DMS153 (cell line): ENCODE measurements at regions not wholly inside any gene's neighbourhood (a gene's known extent, or its start where the extent isn't known, plus 50 kb on each side); places are given as distances from the start of the nearest gene placed in this dataset.
"Not testable (repeated sequence)": the region's sequence is repeated elsewhere in the genome, so short reads cannot be mapped to it uniquely, and the experiment has no call there.

ENCODE experiments used
- DNase-seq: peaks from one replicate; lab custom pipeline; 2025; lab: John Stamatoyannopoulos, UW

DNA sequence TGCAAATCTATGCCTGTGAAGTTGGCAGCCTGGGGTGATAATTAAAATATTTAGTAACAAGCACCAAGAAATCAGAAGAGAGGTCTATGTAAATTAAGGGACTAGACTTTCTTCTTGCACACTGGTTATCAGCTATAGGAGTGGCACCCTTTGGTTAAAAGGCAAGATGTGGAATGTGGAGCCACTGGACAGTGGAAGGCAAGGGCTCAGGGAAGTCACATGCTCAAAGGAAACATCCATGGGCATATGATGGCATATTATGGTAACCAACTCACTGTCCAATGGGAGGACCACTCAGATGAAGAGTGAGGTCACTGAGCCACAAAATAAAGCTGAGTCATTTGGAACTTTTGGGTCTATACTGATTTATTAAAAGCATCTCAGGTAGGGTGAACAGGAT, 165.6 kb upstream of the PRICKLE2 start:
- no peak for DNase-seq

DNA sequence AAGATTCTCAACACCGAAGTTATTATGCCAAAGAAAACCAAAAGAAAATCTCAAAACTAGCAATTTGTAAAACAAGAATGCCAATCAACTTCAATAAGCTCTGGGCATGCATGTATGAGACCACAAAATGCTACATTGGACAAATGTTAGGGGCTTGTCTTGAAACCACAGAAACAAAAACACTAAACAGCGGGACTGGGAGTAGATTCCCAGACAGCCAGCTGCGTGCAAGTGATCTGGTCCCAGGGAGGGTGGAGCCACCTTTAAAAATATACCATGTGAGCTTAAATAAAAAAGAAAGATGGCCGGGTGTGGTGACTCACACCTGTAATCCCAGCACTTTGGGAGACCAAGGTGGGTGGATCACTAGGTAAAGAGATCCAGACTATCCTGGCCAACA, 163.6 kb upstream of the PRICKLE2 start:
- no peak for DNase-seq

- no peak for DNase-seq
These were observed 162.4 kb upstream of the PRICKLE2 start for GRCh38 chr3:64387688-64388087.

DNA sequence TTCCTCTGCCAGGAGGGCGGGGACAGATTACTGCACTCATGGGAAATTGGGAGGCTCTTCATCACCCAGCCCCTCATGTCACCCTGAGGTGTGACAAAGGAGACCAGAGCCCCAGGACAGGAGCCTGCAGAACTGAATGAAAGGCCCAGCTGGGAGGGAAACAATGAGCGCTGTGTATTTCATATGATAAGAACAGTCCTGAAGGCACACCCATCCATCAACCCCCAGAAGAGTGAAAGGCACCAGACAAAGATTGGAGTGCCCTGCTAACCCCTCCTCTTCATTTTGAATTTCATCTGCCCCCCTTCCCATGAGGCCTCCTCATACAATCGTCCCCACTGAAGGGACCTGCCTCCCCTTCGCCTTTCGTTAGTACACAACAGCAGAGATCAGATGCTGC, 160.0 kb upstream of the PRICKLE2 start:
- DNase-seq, result no peak

- no peak for DNase-seq
These were observed 159.3 kb upstream of the PRICKLE2 start for GRCh38 chr3:64384561-64384960.

GRCh38 chr3:64382153-64382552, 156.9 kb upstream of the PRICKLE2 start:
- DNase-seq, result no peak

- no peak for DNase-seq
These were observed 156.1 kb upstream of the PRICKLE2 start for GRCh38 chr3:64381367-64381766.

DNA sequence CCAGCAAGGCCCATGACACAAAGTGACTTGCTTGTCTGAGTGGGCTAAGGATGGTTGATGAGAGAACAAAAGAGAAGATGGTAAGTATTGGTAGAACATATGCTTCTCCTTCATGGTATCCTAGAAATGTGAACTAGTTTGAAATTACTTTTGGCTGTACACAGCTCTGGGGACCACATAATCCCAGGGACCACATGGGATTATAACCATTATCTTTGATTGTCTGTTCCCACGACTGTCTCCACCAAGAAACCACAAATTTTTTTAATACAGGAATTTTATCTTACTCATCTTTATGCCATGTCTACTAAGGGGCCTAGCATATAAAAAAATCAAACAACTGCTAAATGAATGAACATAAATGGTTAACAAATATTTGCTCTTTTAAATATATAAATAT, 155.3 kb upstream of the PRICKLE2 start:
- no peak for DNase-seq

- DNase-seq, result no peak
These were observed 154.0 kb upstream of the PRICKLE2 start for GRCh38 chr3:64379221-64379620.

GRCh38 chr3:64377942-64378341, 152.7 kb upstream of the PRICKLE2 start:
- no peak for DNase-seq

GRCh38 chr3:64375737-64376136, 150.5 kb upstream of the PRICKLE2 start:
- no peak for DNase-seq

GRCh38 chr3:64369390-64369789, 144.1 kb upstream of the PRICKLE2 start:
- DNase-seq, result no peak

DNA sequence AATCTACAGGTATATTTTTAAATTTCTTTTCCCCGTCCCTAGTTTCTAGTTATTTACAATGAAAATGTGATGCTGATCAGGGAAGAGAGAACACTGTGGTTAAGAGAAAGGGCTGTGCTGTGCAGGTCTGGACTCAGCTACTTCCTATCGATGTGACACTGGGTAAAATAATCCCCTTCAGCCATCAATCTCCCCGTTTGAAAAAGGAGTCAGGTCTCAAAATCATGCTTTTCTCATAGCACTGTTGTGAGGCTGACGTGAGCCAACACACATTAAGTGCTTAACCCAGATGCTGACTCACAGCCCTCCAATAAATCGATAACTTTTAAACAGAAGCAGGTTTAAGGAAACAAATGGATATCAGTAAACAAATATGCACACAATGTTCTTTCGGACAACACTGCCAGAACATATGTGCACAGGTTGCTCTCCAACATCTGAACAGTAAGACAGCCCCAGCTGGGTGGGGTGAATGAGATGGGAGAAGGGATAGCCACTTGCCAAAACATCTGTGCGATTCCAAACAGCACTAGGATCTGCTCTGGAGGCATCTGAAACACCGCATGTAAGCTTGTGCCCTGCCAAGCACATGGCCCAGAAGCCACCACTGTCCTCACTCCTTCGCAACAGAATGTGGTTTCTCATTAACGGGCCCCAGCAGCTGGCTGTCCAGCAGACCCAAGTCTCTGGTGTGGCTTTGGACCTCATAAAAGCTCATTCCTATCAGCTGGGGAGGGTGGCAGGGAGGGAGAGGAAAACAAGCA, 143.2 kb upstream of the PRICKLE2 start:
- no peak for DNase-seq

DNA sequence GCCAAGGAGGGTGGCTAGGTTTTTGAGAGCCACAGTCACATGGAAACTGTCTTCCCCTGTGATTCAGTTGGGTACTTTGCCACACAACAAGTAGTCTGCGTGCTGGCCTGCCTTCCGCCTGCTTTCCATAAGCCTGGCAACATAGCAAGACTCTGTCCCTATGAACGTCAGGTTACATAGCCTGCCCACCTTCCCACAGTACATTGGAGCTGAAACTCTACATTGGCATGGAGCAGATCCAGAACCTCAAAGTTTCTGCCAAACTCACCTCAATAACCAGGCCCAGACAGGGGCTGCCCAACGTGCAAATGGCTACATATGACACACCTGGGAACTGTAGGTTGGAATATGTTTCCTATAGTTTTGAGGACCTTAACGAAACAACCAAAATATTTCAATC, 140.6 kb upstream of the PRICKLE2 start:
- DNase-seq, result no peak

GRCh38 chr3:64363842-64364241, 138.6 kb upstream of the PRICKLE2 start:
- no peak for DNase-seq

GRCh38 chr3:64361962-64362735, 136.9 kb upstream of the PRICKLE2 start:
- DNase-seq, result no peak

- not testable (repeated sequence) for DNase-seq
These were observed 135.8 kb upstream of the PRICKLE2 start for GRCh38 chr3:64361036-64361435.

DNA sequence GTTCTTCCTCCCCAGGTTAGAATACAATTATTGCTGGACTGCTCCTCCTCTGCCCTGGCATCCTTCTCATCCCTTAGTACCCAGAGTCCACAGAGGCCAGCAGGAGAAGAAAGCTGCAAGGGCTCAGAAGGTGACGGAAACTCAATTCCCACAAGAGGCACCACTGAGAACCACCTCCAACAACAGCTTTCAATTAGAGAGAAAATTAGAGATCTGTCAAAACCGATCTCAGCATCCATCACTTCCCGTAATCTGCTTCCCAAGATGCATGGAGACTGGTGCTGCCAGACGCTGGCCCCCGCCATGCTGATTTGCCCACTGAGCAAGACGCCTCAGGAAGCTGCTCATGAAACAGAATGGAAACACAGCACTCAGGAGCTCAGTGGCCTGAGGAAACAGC, 135.0 kb upstream of the PRICKLE2 start:
- DNase-seq, result no peak

GRCh38 chr3:64359735-64360134, 134.5 kb upstream of the PRICKLE2 start:
- DNase-seq, result no peak

DNA sequence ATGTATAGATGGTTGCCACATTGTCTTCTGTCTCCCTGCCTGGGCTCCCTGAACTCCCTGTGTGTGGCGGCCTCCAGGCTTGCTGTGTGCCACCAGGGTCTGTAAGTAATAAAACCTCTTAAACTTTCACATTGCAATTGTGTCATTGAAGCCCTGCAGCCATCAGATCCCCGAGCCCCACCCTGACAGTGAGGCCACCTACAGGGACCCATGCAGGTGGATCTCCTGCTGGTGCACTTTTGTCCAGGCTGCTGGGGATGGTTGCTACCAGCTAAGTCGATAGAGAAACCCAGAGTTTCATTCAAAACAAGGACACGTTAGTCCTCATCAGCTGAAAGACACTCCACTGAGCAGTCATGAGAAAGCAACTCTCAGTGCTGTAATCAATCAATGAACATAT, 133.6 kb upstream of the PRICKLE2 start:
- DNase-seq, result no peak

DNA sequence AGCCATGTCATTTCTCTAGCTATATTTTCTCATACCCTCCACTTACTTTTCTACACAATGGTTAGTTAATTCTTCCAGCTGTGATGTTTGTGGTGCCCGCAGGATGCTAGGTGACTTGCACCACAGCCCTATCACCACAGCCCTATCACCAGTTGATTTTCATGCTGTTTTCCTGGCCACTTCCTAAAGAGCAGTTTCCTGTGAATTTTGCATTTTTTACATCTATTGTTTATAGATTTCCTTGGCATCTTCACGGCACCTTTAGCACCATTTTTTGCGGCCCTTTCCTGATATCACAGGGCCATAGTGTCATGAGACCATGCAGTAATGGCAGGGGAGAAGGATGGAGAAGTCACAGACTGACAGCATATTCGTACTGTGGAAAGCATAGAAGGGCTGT, 132.9 kb upstream of the PRICKLE2 start:
- no peak for DNase-seq

- DNase-seq, result no peak
These were observed 132.2 kb upstream of the PRICKLE2 start for GRCh38 chr3:64357481-64357880.

DNA sequence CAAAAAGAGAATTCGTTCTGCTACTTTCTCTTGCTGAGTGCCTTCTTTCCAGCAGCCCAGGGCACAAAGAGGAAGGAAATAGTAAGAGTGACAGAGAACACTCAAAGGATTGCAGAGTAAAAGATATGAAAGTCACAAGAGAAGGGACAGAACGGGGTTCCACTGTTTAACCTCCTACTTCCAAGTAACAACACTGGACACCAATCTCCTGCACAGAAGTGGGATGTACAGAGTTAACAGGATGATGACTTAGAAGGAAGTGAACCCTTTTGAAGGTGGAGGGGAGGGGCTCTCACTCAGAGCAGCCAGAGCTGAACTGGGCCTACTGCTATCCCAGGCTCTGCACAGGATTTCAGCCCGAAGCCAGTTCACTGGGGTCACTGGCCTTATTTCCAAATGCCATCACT, 130.1 kb upstream of the PRICKLE2 start:
- no peak for DNase-seq

DNA sequence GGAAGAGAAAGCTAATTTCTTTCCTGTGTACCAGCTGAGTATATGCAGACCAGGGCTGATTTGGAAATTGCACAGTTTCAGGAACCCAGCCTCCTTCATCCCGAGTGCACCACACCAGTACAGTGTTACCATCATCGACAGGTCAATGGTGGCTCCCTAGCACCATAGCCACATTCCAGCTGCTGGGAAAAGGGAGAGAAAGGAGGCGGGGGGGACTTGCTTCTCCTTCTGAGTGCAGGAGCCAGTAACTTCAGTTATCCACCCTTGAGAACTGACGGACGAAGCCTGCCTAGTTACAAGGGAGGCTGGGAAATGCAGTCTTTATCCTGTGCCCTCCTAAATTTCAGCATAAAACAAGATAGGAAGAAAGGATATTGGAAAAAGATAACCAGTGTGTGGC, 129.7 kb upstream of the PRICKLE2 start:
- no peak for DNase-seq
